GM18499 (cell line): ENCODE measurements at regions not wholly inside any gene's neighbourhood (a gene's known extent, or its start where the extent isn't known, plus 50 kb on each side); places are given as distances from the start of the nearest gene placed in this dataset.
"Not testable (repeated sequence)": the region's sequence is repeated elsewhere in the genome, so short reads cannot be mapped to it uniquely, and the experiment has no call there.

Source experiments
- ATAC-seq: cut with Tn5 transposase; IDR thresholded peaks from one replicate; pipeline ENCODE4 v1.9.1; 2021; ENCODE audit warnings: moderate number of reproducible peaks; ENCODE audit not compliant: insufficient read depth, unreplicated experiment

DNA sequence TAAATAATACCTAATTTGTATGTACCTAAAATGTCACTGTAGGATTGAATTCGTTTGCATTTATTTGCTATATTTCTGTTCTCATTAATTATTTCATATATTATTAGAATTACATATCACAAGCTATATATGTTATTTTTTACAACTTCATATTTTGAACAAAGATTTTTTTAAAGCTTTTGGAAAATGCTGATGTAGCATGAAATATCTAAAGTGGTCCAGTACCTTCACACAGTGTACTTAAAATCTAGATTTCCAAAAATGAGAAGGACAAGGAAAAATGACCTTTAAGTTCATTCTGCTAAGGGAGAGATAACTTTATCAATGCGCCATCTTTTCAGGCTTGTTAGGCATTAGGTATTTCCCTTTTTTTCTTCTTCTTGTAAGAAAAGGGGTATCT lies 71.8 kb downstream of the LARP7 start:
- no peak for ATAC-seq

DNA sequence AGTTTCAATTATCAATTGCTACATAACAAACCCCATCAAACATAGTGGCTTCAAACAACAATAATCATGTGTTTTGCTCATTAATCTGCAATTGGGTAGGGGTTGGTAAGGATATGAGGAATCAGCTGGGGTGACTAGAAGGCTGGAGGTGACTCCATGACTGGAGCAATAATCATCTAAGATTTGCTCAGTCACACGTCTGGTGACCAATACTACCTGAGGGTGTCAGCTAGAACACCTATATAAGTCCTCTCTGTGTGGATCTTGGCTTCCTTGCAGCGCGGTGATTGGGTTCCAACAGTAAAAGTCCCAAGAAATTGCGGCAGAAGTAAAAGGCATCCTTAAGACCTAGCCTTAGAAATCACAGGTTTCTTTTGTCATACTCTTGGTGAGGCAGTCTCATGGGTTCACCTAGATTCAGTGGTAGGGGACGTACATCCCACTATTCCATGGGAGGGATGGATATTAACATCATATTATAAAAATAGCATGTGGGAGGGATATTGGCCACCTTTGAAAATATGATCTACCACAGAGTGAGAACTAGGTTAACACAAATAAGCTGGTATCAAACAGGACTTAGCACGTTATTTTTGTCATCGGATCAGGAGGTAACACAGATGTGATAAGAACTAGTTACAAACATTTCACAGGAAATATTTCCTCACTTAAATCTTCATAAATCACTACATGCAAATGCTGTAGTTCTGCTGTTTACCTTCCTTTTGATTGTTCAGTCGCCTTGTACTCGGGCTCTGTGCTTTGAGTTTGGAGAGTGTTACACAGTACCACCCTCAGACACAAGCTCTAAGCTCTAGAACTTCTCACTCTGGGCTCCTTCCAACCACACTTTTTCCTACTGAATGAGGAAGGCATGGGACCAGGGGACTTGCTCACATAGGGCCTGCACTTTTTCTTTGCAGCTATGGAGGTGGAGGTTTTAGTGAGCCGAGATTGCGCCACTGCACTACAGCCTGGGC lies 78.3 kb downstream of the LARP7 start:
- ATAC-seq = no peak

DNA sequence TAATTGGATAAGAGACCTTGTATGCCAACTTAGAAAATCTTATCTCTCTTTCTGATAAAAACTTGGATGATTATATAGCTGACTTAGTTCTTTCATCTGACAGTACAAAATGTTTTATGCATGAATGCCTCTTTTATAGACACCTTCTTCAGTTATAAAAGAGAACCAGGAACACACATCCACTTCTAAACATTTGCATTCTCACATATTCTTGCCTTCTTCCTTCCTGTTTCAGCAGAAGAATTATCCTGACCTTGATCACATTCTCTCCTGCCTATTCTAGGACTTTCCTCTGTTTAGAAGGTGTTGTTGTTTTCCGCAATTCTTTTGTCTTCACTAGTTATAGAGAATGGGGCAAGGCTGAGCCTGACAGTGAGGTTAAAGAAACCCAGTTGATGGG lies 80.9 kb downstream of the LARP7 start:
- ATAC-seq = no peak

DNA sequence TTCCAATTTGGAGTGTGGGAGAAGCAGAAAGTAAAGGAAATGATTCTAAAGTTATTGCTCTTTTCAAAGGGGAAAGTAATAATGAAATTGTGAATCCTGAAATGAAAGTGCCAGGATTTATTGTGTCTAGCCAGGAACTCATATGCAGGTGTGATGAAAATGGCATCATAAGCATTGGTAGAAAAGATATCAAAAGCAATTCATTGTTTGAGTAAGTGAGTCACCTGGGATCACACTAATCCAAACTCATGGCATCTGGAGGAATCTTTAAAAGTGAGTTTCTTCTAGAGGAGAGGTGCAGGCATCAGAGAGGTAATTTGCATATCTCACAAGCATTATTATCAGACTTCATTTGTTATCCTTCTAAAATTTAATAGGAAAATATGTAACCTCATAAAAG lies 84.7 kb downstream of the LARP7 start:
- ATAC-seq = no peak

DNA sequence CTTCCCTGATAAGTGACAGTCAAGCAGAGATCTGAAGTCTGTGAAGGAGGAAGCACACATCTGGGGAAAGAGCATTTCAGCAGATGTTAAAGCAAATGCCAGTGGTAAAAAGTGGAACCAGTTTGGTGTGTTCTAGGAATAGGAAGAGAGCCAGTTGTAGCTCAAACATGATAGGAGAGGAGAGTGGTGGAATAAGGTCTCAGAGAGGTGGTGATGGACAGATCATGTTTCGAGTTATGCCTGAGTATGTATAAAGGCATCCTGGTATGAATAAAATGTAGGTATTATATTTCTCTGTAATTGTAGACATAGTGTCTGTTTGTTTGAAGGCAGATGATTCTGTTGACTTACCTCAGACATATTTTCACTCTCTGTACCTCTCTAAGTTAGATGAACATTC lies 89.1 kb downstream of the LARP7 start:
- no peak for ATAC-seq

DNA sequence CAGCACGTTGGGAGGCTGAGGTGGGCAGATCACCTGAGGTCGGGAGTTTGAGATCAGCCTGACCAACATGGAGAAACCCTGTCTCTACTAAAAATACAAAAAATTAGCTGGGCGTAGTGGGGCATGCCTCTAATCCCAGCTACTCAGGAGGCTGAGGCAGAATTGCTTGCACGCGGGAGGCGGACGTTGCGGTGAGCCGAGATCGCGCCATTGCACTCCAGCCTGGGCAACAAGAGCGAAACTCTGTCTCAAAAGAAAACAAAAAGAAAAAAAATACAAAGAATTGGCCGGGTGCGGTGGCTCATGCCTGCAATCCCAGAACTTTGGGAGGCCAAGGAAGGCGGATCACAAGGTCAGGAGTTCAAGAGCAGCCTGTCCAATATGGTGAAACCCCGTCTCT lies 90.8 kb downstream of the LARP7 start:
- not testable (repeated sequence) for ATAC-seq

DNA sequence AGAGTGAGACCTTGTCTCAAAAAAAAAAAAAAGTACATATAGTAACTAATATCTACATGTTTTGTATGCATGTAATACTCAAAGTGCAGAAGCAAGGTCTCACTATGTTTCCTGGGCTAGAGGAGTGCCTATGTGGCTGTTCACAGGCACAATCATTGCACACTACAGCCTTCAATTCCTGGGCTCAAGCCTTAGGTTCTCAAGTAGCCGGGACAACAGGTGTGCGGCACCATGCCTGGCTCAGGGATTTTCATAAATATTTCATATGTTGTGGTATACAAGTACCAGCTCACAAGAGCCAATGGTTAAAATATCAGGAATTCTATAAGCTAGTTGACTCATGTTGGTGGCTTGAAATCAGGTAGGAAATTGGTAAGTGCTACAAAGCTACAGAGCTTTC lies 94.8 kb downstream of the LARP7 start:
- no peak for ATAC-seq

DNA sequence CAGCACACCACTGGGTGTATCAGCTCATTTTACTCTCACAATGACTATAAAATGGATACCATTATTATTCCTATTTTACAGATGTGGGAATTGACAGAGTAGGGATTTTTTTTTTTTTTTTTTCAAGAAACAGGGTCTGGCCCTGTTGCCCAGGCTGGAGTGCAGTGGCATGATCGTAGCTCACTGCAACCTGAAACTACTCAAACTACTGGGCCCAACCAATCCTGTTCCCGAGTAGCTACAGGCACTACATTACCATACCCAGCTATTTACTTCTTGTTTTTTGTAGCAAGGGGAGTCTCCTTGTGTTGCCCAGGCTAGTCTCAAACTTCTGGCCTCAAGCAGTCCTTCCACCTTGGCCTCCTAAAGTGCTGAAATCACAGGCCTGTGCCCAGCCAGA lies 95.2 kb downstream of the LARP7 start:
- ATAC-seq = no peak

DNA sequence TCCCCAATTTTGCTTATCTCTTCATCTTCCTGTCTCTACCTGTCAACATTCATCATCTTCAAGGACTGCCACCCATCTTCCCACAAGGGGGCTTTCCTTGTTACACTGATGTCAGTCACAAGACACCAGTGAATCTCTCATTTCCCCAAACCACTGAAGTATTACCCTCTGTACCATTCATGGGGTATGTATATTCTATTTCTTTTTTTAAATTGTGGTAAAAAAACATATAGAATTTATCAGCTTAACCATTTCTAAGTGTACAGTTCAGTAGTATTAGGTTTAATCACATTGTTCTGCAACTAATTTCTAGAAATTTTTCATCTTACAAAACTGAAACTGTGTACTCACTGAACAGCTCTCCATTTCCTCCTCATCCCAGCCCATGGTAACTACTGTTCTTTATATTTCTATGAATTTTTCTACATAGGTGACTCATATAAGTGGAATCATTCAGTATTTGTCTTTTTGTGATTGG lies 98.6 kb downstream of the LARP7 start:
- ATAC-seq = peak; percentile 61

DNA sequence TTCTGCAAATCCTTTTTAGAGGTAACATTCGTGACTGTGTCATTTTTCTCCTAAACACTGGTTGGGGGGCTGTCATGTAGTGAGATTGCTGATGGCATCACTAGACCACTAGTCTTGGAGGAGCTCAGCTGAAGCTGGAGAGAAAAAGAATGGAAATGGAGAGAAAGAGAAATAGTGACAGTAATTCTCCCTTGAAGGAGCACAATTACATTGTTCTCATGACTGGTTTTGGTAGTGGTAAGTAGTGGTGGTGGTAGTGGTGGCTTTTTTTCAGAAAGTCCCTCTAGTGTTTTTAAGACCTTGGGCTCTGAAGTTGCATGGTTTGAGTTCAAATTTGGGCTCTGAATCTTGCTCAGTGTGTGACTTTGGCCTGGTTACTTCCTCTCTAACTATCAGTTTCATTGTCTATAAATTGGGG lies 99.8 kb downstream of the LARP7 start:
- ATAC-seq = peak; percentile 34

DNA sequence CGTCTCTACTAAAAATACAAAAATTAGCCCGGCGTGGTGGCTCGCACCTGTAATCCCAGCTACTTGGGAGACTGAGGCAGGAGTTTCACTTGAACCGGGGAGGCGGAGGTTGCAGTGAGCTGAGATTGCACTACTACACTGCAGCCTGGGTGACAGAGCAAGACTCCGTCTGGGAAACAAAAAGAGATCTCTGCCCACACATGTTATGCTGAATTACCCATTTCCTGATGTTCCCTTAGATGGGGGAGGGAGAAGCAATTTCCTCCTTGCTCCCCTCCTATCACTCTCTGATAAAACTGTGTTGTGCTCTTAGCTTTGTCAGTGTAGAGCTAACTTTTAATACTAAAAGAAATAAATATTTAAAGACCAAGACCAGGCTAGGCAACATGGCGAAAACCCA lies 102.5 kb downstream of the LARP7 start:
- no peak for ATAC-seq

DNA sequence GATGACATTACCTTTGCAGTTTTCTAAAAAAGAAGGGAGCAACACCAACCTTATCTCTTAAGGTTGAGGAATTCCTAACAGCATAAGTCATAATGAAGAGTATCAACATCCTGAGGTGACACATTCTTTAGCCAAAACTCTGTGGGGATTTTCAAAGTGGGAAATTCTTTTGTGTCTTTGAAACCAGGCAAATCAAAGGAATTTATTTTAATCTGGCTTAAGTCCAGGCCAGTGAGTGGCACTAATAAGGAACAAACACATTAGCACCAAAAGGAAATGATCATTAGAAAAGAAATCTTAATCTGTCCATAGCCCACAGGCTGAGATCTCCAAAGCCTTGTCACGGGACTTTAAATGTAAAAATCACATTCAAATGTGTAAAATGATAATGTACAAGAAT lies 110.1 kb downstream of the LARP7 start:
- no peak for ATAC-seq

DNA sequence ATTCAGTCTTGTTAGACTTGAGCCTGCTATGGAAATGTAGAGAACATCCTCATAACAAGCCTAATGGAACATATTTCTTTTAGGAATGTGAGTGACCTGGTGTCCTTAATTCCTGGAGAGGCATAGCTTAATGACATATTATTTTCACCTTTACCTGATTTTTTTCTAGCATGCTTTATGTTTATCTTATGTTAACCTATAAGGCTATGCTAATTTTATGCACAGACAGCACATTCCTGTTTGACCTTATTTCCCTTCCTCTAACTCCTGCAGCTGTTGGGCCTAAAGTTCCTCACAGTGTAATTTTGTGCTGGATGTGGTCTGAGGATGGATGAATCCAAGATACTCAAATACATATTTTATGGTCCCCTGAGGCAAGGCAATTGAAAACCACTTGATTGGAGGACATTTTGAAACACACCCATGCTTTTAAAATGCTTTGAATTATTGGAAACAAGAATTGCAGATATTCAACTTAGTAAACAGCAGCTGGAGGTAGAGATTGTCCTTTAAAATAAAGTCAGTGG lies 111.5 kb downstream of the LARP7 start:
- ATAC-seq = no peak

DNA sequence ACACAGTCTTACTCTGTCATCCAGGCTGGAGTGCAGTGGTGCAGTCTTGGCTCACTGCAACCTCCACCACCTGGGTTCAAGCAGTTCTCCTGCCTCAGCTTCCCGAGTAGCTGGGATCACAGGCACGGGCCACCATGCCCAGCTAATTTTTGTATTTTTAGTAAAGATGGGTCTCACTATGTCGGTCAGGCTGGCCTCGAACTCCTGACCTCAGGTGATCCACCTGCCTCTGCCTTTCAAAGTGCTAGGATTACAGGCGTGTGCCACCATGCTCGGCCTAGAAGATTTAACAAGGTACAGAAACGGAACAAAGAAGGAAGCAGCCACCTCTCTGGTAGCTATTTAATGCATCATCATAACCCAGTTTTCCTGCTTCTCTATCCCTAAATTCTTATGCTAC lies 113.8 kb downstream of the LARP7 start:
- not testable (repeated sequence) for ATAC-seq

DNA sequence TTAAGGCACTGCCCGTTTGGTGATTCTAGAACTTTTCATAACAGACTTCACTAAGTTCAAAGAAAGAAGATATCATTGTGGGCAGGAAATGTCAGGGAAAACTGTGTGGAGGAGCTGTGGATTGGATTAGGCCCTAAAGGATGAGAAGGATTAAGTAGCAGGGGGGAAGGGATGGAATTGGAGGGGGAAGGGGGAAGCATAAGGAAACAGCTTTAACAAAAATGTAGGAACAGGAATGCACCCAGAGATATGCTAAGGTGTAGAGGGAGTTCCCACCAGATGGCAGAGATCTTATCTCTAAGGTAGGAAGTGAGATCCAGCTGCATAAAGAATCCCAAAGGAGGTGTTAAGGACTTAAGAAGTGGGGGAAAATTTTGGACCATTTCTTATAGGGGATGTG lies 114.5 kb downstream of the LARP7 start:
- ATAC-seq = no peak

DNA sequence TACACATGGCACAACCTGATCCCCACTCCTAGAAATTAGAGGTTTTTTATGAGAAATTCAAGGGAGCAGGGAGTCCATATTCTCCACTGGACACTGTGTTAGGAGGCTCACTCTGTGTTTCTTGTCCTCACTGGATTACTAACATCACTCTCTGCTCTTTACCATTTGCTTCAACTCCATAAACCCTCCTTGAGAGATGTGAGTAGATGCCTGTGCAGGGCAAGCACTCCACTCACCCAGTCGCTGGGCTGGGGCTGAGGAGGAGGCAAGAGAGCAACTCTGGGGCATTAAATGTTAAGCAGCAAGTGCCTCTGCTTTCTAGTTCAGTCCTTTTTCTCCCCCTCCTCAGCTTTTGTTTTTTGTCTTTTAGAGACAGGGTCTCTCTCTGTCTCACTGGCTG lies 115.1 kb downstream of the LARP7 start:
- no peak for ATAC-seq

DNA sequence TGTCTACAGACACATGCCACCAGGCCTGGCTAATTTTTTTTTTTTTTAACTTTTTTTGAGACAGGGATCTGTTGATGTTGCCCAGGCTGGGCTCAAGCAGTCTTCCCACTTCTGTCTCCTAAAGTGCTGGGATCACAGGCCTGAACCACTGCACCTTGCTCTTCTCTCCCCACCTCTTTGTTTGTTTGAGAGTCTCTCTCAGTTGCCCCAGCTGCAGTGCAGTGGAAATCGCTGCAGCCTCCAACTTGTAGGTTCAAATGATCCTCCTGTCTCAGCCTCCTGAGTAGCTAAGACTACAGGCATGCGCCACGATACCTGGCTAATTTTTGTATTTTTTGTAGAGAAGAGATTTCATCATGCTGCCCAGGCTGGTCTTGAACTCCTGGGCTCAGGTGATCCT lies 115.6 kb downstream of the LARP7 start:
- ATAC-seq = no peak

DNA sequence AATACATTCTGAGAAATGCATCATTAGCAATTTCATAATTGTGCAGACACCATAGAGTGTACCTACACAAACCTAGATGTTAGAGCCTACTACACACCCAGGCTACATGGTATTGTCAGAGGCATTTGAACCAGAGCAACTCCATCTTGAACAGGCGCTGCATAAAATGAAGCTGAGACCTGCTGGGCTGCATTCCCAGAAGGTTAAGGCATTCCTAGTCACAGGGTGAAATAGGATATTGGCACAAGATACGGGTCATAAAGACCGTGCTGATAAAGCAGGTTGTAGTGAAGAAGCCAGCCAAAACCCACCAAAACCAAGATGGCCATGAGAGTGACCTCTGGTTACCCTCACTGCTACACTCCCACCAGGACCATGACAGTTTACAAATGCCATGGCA lies 116.4 kb downstream of the LARP7 start:
- ATAC-seq = no peak

DNA sequence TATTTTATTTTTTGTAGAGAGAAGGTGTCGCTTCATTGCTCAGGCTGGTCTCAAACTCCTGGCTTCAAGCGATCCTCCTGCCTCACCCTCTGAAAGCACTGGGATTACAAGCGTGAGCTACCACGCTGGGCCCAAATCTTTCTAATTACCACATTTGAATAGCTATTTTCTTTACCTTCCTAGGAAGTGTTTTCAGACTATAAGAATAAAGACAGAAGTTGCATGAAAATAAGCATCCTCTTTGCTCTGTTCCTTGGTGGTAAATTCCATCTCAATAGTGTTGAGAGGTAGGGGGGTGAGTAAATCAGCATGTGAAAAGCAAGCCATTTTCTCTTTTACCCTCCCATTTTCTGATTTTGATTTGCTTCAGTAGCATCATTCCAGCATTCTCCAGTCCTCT lies 122.4 kb downstream of the LARP7 start:
- no peak for ATAC-seq

DNA sequence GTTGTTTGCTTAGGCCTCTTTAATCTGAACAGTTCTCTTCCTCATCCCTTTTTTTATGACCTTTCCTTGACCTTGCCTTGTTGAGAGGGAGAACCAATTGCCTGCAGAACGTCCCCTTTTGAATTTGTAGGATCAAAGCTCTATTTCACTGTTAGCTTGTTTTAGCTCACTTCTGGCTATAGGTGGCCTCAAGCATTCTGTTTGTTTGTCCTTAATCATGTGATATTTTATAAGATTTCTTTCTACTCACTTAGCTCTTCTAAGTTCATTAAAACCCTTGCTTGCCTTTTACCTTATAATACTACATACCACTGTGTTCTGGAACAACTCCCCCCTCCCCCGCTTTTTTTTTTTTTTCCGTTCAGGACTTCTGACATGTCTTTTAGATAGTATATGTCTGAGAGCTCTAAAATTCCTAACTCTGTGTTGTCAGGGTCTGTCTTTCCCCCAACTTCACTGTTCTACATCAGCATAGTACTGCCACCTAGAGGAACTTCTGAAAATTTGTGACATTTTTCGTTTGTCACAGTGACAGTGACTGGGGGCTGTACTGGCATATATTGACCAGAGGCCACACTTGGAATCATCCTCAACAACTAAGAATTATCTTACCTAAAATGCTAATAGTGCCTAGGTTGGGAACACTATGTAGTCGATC lies 128.5 kb downstream of the LARP7 start:
- ATAC-seq = no peak

DNA sequence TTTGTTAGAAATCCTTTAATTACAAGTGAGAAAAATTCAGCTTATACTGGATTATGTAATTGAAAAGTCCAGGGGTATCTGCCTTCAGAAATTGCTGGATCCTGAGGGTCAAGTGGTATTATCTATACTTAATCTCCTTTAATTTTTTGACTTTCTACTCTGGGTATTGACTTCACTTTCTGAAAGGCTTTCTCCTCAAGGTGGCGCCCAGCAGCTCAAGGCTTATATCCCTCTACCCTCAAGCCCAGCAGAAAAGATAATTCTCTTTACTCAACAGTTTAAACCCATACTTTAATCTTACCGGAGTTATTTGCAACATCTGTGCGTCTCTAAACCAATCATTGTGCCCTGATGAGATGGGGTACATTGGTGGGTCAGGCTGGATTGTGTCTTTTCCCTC lies 129.5 kb downstream of the LARP7 start:
- ATAC-seq = no peak
